ENCODE measurements at regions not wholly inside any gene's neighbourhood (a gene's known extent, or its start where the extent isn't known, plus 50 kb on each side); places are given as distances from the start of the nearest gene placed in this dataset.

GRCh38 chr18:76137216-76137615, 357.8 kb downstream of the ZNF516 start:
- Histone ChIP-seq H3K36me3 (ENCODE audit: control insufficient read depth, insufficient read depth, low read length) (no peaks in the 10 kb centered on the region), H3K4me3 (ENCODE audit: low read length) (no peak overlapping the region), H3K9me3 (ENCODE audit: control insufficient read depth, low read length) (no peaks in the 10 kb centered on the region), H3K4me1 (ENCODE audit: control insufficient read depth, insufficient read depth, low read length) (no peaks in the 10 kb centered on the region), H3K9ac (ENCODE audit: low read length) (no peak overlapping the region), H3K27me3 (ENCODE audit: control insufficient read depth, insufficient read depth, low read length) (no peaks in the 10 kb centered on the region)

DNA sequence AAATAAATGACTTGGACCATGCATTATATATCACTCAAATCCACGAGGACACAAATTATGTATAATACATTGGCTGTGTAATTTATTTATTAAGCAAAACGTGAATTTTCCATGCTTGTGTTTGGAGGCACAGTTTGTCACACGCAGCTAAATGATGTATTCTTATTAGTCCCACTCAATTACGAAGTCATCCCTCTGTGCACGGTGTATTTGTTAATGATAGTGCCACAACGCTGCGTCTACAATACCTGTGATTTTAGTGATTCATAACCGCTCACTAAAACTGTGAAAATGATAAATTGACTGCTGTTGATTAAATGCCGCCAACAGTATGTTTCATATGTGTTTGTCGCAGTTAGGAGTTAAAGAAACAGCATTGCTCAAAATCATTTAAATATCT, 358.3 kb downstream of the ZNF516 start:
- Histone ChIP-seq H3K4me1 (ENCODE audit: control insufficient read depth, insufficient read depth, low read length) (no peaks in the 10 kb centered on the region), H3K36me3 (ENCODE audit: control insufficient read depth, insufficient read depth, low read length) (no peaks in the 10 kb centered on the region)

DNA sequence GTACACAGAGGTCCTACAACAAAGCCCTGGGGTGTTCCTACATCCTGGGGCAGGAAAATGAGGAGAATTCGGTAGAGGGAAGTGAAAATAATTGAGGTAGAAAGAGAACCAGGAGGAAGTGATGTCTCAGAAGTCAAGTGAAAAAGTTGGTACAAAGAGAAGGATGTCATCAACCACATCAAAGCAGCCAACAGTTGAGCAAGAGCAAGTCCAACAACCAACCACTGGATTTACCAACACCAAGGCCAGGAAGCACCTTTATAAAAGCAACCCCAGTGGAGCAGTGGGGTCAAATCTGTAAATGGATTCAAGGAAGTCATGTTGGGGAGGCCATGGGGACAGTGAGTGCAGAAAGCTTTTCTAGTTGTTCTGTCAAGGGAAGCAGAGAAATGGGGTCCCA, 360.4 kb downstream of the ZNF516 start:
- no peak overlapping the region for H3K9ac ChIP-seq (ENCODE audit: low read length)

More for the DNA sequence above, 358.3 kb downstream of the ZNF516 start:
- Histone ChIP-seq H3K4me3 (ENCODE audit: low read length) (no peak overlapping the region), H3K27me3 (ENCODE audit: control insufficient read depth, insufficient read depth, low read length) (no peaks in the 10 kb centered on the region), H3K9me3 (ENCODE audit: control insufficient read depth, low read length) (no peaks in the 10 kb centered on the region), H3K9ac (ENCODE audit: low read length) (no peak overlapping the region)

DNA sequence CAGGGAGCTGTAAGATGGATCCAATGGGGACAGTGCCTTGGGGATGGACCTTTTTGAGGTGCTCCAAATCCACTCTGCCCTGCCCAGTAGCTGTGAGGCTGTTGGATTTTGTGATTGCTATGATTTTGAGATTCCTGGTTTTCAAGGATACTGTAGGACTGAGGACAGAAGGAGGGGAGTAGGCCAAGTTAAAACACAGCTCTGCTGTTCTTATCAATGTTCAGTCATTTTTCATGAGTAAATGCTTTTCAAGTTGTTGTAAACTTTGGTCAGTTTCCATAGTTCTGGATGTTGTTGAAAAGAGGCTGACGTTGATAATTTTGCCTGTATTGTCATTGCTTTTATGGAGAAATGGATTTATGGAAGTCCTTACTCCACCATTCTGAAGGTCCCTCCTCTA, 361.2 kb downstream of the ZNF516 start:
- Histone ChIP-seq H3K9me3 (ENCODE audit: control insufficient read depth, low read length) (no peaks in the 10 kb centered on the region), H3K36me3 (ENCODE audit: control insufficient read depth, insufficient read depth, low read length) (no peaks in the 10 kb centered on the region), H3K4me1 (ENCODE audit: control insufficient read depth, insufficient read depth, low read length) (no peaks in the 10 kb centered on the region), H3K27me3 (ENCODE audit: control insufficient read depth, insufficient read depth, low read length) (no peaks in the 10 kb centered on the region), H3K9ac (ENCODE audit: low read length) (no peak overlapping the region), H3K4me3 (ENCODE audit: low read length) (no peak overlapping the region)

More for the DNA sequence above, 360.4 kb downstream of the ZNF516 start:
- H3K9me3 ChIP-seq (ENCODE audit: control insufficient read depth, low read length): no peaks in the 10 kb centered on the region
- H3K36me3 ChIP-seq (ENCODE audit: control insufficient read depth, insufficient read depth, low read length): no peaks in the 10 kb centered on the region
- H3K4me3 ChIP-seq (ENCODE audit: low read length): no peak overlapping the region
- H3K27me3 ChIP-seq (ENCODE audit: control insufficient read depth, insufficient read depth, low read length): no peaks in the 10 kb centered on the region
- H3K4me1 ChIP-seq (ENCODE audit: control insufficient read depth, insufficient read depth, low read length): no peaks in the 10 kb centered on the region

DNA sequence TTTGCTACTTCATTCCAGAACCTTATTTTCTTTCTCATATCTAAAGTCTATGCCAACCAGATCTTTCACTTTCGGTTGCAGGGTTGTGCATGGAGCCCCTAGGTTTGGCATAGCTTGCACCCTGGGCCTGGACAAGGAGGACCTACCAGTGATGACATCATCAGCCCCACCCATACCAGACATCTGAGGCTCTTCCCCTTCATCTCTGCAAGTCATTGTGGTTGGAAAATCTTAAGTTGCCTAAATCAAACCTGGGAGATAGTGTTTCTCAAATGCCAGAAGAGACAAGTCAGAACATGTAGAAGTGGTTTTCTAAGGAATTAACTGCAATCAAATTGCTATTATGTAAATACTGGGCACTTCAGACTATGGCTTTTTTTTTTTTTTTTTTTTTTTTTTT, 363.3 kb downstream of the ZNF516 start:
- no peaks in the 10 kb centered on the region for H3K36me3 ChIP-seq (ENCODE audit: control insufficient read depth, insufficient read depth, low read length)
- no peaks in the 10 kb centered on the region for H3K4me1 ChIP-seq (ENCODE audit: control insufficient read depth, insufficient read depth, low read length)

GRCh38 chr18:76130845-76131244, 364.2 kb downstream of the ZNF516 start:
- H3K27me3 ChIP-seq (ENCODE audit: control insufficient read depth, insufficient read depth, low read length): no peaks in the 10 kb centered on the region
- no peaks in the 10 kb centered on the region for H3K9me3 ChIP-seq (ENCODE audit: control insufficient read depth, low read length)
- no peak overlapping the region for H3K4me3 ChIP-seq (ENCODE audit: low read length)
- H3K4me1 ChIP-seq (ENCODE audit: control insufficient read depth, insufficient read depth, low read length): no peaks in the 10 kb centered on the region
- H3K9ac ChIP-seq (ENCODE audit: low read length): no peak overlapping the region
- no peaks in the 10 kb centered on the region for H3K36me3 ChIP-seq (ENCODE audit: control insufficient read depth, insufficient read depth, low read length)

More for the DNA sequence above, 363.3 kb downstream of the ZNF516 start:
- Histone ChIP-seq H3K27me3 (ENCODE audit: control insufficient read depth, insufficient read depth, low read length) (no peaks in the 10 kb centered on the region), H3K9me3 (ENCODE audit: control insufficient read depth, low read length) (no peaks in the 10 kb centered on the region), H3K9ac (ENCODE audit: low read length) (no peak overlapping the region), H3K4me3 (ENCODE audit: low read length) (no peak overlapping the region)

GRCh38 chr18:76126327-76126726, 368.7 kb downstream of the ZNF516 start:
- Histone ChIP-seq H3K9me3 (ENCODE audit: control insufficient read depth, low read length) (no peaks in the 10 kb centered on the region), H3K27me3 (ENCODE audit: control insufficient read depth, insufficient read depth, low read length) (no peaks in the 10 kb centered on the region), H3K36me3 (ENCODE audit: control insufficient read depth, insufficient read depth, low read length) (no peaks in the 10 kb centered on the region), H3K4me3 (ENCODE audit: low read length) (no peak overlapping the region), H3K9ac (ENCODE audit: low read length) (no peak overlapping the region), H3K4me1 (ENCODE audit: control insufficient read depth, insufficient read depth, low read length) (no peaks in the 10 kb centered on the region)

- H3K9me3 ChIP-seq (ENCODE audit: control insufficient read depth, low read length): no peaks in the 10 kb centered on the region
- H3K27me3 ChIP-seq (ENCODE audit: control insufficient read depth, insufficient read depth, low read length): no peaks in the 10 kb centered on the region
- H3K4me1 ChIP-seq (ENCODE audit: control insufficient read depth, insufficient read depth, low read length): no peaks in the 10 kb centered on the region
- H3K4me3 ChIP-seq (ENCODE audit: low read length): no peak overlapping the region
- H3K9ac ChIP-seq (ENCODE audit: low read length): no peak overlapping the region
- H3K36me3 ChIP-seq (ENCODE audit: control insufficient read depth, insufficient read depth, low read length): no peaks in the 10 kb centered on the region
Measured at GRCh38 chr18:76121011-76121410, 374.0 kb downstream of the ZNF516 start.

GRCh38 chr18:76115580-76115979, 379.5 kb downstream of the ZNF516 start:
- Histone ChIP-seq H3K4me3 (ENCODE audit: low read length) (no peak overlapping the region), H3K9me3 (ENCODE audit: control insufficient read depth, low read length) (no peaks in the 10 kb centered on the region), H3K36me3 (ENCODE audit: control insufficient read depth, insufficient read depth, low read length) (no peaks in the 10 kb centered on the region), H3K4me1 (ENCODE audit: control insufficient read depth, insufficient read depth, low read length) (no peaks in the 10 kb centered on the region), H3K9ac (ENCODE audit: low read length) (no peak overlapping the region), H3K27me3 (ENCODE audit: control insufficient read depth, insufficient read depth, low read length) (no peaks in the 10 kb centered on the region)

- Histone ChIP-seq H3K4me1 (ENCODE audit: control insufficient read depth, insufficient read depth, low read length) (no peaks in the 10 kb centered on the region), H3K9me3 (ENCODE audit: control insufficient read depth, low read length) (no peaks in the 10 kb centered on the region), H3K9ac (ENCODE audit: low read length) (no peak overlapping the region)
Measured at GRCh38 chr18:76113101-76113500, 381.9 kb downstream of the ZNF516 start.

DNA sequence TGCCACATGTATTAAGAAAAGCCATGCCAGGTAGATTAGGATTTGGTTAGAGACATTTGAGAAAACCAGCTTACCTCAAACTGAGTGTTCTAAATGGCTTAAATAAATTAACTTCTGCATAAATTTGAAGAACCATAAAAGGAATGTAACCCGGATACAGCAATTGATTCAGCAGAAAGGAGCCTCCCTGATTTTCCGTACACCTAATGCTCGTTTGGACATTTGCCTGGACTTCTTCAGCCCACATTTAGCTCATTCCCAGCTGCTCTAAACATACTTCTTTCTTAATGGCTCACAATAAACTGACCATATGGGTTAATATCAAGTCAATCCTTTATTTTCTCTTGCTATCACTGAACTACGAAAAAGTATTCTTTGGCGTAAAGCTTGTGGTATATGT, 392.4 kb downstream of the ZNF516 start:
- H3K9me3 ChIP-seq (ENCODE audit: control insufficient read depth, low read length): no peaks in the 10 kb centered on the region
- no peaks in the 10 kb centered on the region for H3K27me3 ChIP-seq (ENCODE audit: control insufficient read depth, insufficient read depth, low read length)
- no peak overlapping the region for H3K9ac ChIP-seq (ENCODE audit: low read length)
- H3K36me3 ChIP-seq (ENCODE audit: control insufficient read depth, insufficient read depth, low read length): no peaks in the 10 kb centered on the region
- no peaks in the 10 kb centered on the region for H3K4me1 ChIP-seq (ENCODE audit: control insufficient read depth, insufficient read depth, low read length)
- H3K4me3 ChIP-seq (ENCODE audit: low read length): no peak overlapping the region

More at GRCh38 chr18:76113101-76113500, 381.9 kb downstream of the ZNF516 start:
- Histone ChIP-seq H3K27me3 (ENCODE audit: control insufficient read depth, insufficient read depth, low read length) (no peaks in the 10 kb centered on the region), H3K36me3 (ENCODE audit: control insufficient read depth, insufficient read depth, low read length) (no peaks in the 10 kb centered on the region), H3K4me3 (ENCODE audit: low read length) (no peak overlapping the region)

DNA sequence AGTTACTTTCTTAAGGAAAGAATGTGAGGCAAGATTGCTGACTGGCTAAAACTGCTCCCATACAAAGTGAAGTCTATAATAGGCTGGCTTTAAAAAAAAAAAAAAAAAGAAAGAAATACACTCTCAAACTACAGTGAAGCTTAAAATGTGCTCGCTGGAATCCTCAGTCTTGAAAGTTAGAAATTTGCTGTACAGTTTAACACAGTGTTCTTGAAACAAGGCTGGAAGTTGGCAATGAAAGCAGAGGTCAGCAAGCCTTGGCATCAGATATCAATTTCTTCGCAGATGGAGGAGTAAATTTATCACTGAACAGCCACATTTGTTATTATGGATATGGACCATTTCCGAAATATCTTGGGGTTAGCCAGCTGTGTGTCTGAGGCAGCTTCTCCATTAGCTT, 392.9 kb downstream of the ZNF516 start:
- Histone ChIP-seq H3K4me1 (ENCODE audit: control insufficient read depth, insufficient read depth, low read length) (no peaks in the 10 kb centered on the region), H3K9ac (ENCODE audit: low read length) (no peak overlapping the region), H3K4me3 (ENCODE audit: low read length) (no peak overlapping the region), H3K9me3 (ENCODE audit: control insufficient read depth, low read length) (no peaks in the 10 kb centered on the region), H3K27me3 (ENCODE audit: control insufficient read depth, insufficient read depth, low read length) (no peaks in the 10 kb centered on the region), H3K36me3 (ENCODE audit: control insufficient read depth, insufficient read depth, low read length) (no peaks in the 10 kb centered on the region)

DNA sequence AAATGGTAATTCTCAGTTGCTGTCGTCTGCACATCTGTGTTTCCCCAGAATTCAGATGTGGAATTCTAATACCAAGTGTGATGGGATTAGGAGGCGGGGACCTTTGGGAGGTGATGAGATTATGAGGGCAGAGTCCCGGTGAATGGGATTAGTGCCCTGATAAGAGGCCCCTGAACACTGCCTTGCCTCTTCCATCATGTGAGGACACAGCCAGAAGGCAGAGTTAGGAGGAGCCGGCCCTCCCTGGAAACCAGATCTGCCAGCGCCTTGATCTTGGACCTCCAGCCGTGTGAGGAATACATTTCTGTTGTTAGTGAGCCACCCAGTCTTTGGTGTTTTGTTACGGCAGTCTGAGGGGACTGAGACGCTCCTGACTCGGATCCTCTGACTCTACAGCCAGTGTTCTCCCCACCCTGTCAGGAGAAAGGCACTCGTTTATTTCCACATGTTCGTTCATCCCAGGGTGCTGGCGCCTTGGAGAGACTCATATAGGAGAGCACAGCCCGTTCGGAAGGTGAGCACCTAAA, 395.0 kb downstream of the ZNF516 start:
- no peaks in the 10 kb centered on the region for H3K27me3 ChIP-seq (ENCODE audit: control insufficient read depth, insufficient read depth, low read length)
- H3K9ac ChIP-seq (ENCODE audit: low read length): no peak overlapping the region
- H3K4me1 ChIP-seq (ENCODE audit: control insufficient read depth, insufficient read depth, low read length): no peaks in the 10 kb centered on the region
- no peaks in the 10 kb centered on the region for H3K36me3 ChIP-seq (ENCODE audit: control insufficient read depth, insufficient read depth, low read length)
- H3K4me3 ChIP-seq (ENCODE audit: low read length): no peak overlapping the region
- no peaks in the 10 kb centered on the region for H3K9me3 ChIP-seq (ENCODE audit: control insufficient read depth, low read length)

All from mucosa of stomach (tissue), 1 donor.